ENCODE measurements at regions not wholly inside any gene's neighbourhood (a gene's known extent, or its start where the extent isn't known, plus 50 kb on each side); places are given as distances from the start of the nearest gene placed in this dataset.

GRCh38 chr10:84879991-84880390 is 551.6 kb downstream of the CCSER2 start:
- no peak for TF ChIP-seq CTCF (conservative IDR thresholded peaks at IDR 0.05; ENCODE audit: low read depth, low read length)
- TF ChIP-seq EZH2 (IDR thresholded peaks at IDR 0.05; ENCODE audit: borderline replicate concordance, low read depth, low read length, poor library complexity, severe bottlenecking) = no peak
